HepG2 (cell line): ENCODE measurements at regions not wholly inside any gene's neighbourhood (a gene's known extent, or its start where the extent isn't known, plus 50 kb on each side); places are given as distances from the start of the nearest gene placed in this dataset.
A peak's percentile ranks its signal among the peaks of the same experiment; 100 is the strongest.

ENCODE experiments used
- GLI4 ChIP-seq: sonication (generic); formaldehyde crosslinking; IDR thresholded peaks from 2 replicates; pipeline ENCODE4 v1.5.1; 2020; ENCODE audit warnings: missing genetic modification reagents, mild to moderate bottlenecking, moderate library complexity, borderline replicate concordance
- HNRNPK ChIP-seq: fragments of 200-400 bp; formaldehyde crosslinking; IDR thresholded peaks from 2 replicates; pipeline ENCODE4 v1.6.1; 2018; ENCODE audit warnings: low read length, low read depth, moderate library complexity, mild to moderate bottlenecking; ENCODE audit not compliant: poor library complexity, severe bottlenecking
- MED13 ChIP-seq: sonication (generic); formaldehyde crosslinking; IDR thresholded peaks from 2 replicates; pipeline ENCODE4 v1.5.0; 2020; ENCODE audit warnings: missing genetic modification reagents
- NCOA1 ChIP-seq: sonication (generic); formaldehyde crosslinking; IDR thresholded peaks from 2 replicates; pipeline ENCODE4 v1.9.0; 2021; ENCODE audit warnings: missing genetic modification reagents
- RBM22 ChIP-seq: fragments of 200-400 bp; formaldehyde crosslinking; optimal IDR thresholded peaks from 2 replicates; pipeline ENCODE3; 2017; ENCODE audit warnings: mild to moderate bottlenecking, low read length, moderate library complexity
- SNRNP70 ChIP-seq: fragments of 200-400 bp; formaldehyde crosslinking; IDR thresholded peaks from 2 replicates; pipeline ENCODE4 v1.6.1; 2017; ENCODE audit warnings: mild to moderate bottlenecking, low read depth, low read length, moderate library complexity
- SP4 ChIP-seq: sonication (generic); formaldehyde crosslinking; IDR thresholded peaks from 2 replicates; pipeline ENCODE4 v1.8.1; 2023; ENCODE audit warnings: mild to moderate bottlenecking, missing genetic modification reagents
- SRSF9 ChIP-seq: fragments of 200-400 bp; formaldehyde crosslinking; IDR thresholded peaks from 2 replicates; pipeline ENCODE4 v1.6.1; 2018; ENCODE audit warnings: borderline replicate concordance, mild to moderate bottlenecking, low read depth, low read length; ENCODE audit not compliant: insufficient read depth, poor library complexity, severe bottlenecking
- TAF15 ChIP-seq: fragments of 200-400 bp; formaldehyde crosslinking; IDR thresholded peaks from one replicate; pipeline ENCODE4 v1.6.1; 2018; ENCODE audit warnings: mild to moderate bottlenecking, low read depth, low read length; ENCODE audit not compliant: poor library complexity, severe bottlenecking
- TBX2 ChIP-seq: sonication (generic); formaldehyde crosslinking; IDR thresholded peaks from 2 replicates; pipeline ENCODE4 v1.5.0; 2020; ENCODE audit warnings: missing genetic modification reagents, mild to moderate bottlenecking, borderline replicate concordance
- ZNF292 ChIP-seq: sonication (generic); formaldehyde crosslinking; IDR thresholded peaks from 2 replicates; pipeline ENCODE4 v1.8.1; 2022; ENCODE audit warnings: mild to moderate bottlenecking, low read depth, missing genetic modification reagents, borderline replicate concordance
- ZNF556 ChIP-seq: sonication (generic); formaldehyde crosslinking; IDR thresholded peaks from 2 replicates; pipeline ENCODE4 v1.4.0; 2020; ENCODE audit warnings: mild to moderate bottlenecking, missing genetic modification reagents, borderline replicate concordance
- ZNF660 ChIP-seq: sonication (generic); formaldehyde crosslinking; IDR thresholded peaks from 2 replicates; pipeline ENCODE4 v1.5.1; 2020; ENCODE audit warnings: mild to moderate bottlenecking, low read depth, missing genetic modification reagents, borderline replicate concordance
- ZNF670 ChIP-seq: sonication (generic); formaldehyde crosslinking; IDR thresholded peaks from 2 replicates; pipeline ENCODE4 v1.8.0; 2022; ENCODE audit warnings: mild to moderate bottlenecking, missing genetic modification reagents, borderline replicate concordance
- TF ChIP-seq, protein P1 (sequence below), 2 experiments: sonication (generic) in 1 of 2; formaldehyde crosslinking in 1 of 2; IDR thresholded peaks; 2 replicates each; pipeline versions ENCODE4 v1.4.0 to v1.6.1; 2018 to 2020; ENCODE audit warnings: missing genetic modification reagents in 2 of 2, borderline replicate concordance in 1 of 2, low read depth in 1 of 2, mild to moderate bottlenecking in 1 of 2, missing biosample characterization in 1 of 2
- TF ChIP-seq, protein P2 (sequence below): sonication (generic); formaldehyde crosslinking; IDR thresholded peaks from 2 replicates; pipeline ENCODE4 v1.4.0; 2020; ENCODE audit warnings: missing genetic modification reagents
- TF ChIP-seq, protein P3 (sequence below): IDR thresholded peaks from 2 replicates; pipeline ENCODE4 v1.6.1; 2016; ENCODE audit warnings: missing compliant biosample characterization, missing genetic modification reagents, borderline replicate concordance
- TF ChIP-seq, protein P4 (sequence below): sonication (generic); formaldehyde crosslinking; IDR thresholded peaks from 2 replicates; pipeline ENCODE4 v1.8.1; 2023; ENCODE audit warnings: mild to moderate bottlenecking, missing genetic modification reagents
- TF ChIP-seq, protein P5 (sequence below): IDR thresholded peaks from 2 replicates; pipeline ENCODE4 v1.6.1; 2016

DNA sequence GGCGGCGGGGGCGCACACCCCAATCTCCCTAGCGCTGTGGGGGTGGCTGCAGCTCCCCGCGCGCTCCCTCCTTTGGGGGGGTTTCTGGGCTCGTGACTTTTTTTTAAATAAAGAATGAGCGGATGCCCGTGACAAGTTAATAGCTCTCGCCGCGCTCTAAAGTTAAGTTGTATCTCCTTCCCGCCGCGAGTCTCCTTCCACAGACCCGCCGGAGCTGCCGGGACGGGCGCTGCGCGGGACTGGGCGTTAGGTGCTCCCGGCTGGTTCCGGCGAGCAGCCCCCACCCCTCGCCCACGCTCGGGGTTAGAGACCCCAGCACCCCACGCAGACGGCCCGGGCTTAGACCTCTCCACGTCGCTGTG is 82.6 kb upstream of the HMGA2 start (continued):
- no peak for TF ChIP-seq ZNF292 (CRISPR knock-in tag)
- TF ChIP-seq MED13 (CRISPR knock-in tag): no peak
- TF ChIP-seq, protein P1, sequence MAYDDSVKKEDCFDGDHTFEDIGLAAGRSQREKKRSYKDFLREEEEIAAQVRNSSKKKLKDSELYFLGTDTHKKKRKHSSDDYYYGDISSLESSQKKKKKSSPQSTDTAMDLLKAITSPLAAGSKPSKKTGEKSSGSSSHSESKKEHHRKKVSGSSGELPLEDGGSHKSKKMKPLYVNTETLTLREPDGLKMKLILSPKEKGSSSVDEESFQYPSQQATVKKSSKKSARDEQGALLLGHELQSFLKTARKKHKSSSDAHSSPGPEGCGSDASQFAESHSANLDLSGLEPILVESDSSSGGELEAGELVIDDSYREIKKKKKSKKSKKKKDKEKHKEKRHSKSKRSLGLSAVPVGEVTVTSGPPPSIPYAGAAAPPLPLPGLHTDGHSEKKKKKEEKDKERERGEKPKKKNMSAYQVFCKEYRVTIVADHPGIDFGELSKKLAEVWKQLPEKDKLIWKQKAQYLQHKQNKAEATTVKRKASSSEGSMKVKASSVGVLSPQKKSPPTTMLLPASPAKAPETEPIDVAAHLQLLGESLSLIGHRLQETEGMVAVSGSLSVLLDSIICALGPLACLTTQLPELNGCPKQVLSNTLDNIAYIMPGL (CRISPR knock-in tag; IDR thresholded peaks at IDR 0.05; ENCODE audit: borderline replicate concordance in 1 of 2, low read depth in 1 of 2): 0 out of 4 replicates have a peak, but pooled peaks of 1 of the 2 experiments have one; percentile 6
- TF ChIP-seq, protein P2, sequence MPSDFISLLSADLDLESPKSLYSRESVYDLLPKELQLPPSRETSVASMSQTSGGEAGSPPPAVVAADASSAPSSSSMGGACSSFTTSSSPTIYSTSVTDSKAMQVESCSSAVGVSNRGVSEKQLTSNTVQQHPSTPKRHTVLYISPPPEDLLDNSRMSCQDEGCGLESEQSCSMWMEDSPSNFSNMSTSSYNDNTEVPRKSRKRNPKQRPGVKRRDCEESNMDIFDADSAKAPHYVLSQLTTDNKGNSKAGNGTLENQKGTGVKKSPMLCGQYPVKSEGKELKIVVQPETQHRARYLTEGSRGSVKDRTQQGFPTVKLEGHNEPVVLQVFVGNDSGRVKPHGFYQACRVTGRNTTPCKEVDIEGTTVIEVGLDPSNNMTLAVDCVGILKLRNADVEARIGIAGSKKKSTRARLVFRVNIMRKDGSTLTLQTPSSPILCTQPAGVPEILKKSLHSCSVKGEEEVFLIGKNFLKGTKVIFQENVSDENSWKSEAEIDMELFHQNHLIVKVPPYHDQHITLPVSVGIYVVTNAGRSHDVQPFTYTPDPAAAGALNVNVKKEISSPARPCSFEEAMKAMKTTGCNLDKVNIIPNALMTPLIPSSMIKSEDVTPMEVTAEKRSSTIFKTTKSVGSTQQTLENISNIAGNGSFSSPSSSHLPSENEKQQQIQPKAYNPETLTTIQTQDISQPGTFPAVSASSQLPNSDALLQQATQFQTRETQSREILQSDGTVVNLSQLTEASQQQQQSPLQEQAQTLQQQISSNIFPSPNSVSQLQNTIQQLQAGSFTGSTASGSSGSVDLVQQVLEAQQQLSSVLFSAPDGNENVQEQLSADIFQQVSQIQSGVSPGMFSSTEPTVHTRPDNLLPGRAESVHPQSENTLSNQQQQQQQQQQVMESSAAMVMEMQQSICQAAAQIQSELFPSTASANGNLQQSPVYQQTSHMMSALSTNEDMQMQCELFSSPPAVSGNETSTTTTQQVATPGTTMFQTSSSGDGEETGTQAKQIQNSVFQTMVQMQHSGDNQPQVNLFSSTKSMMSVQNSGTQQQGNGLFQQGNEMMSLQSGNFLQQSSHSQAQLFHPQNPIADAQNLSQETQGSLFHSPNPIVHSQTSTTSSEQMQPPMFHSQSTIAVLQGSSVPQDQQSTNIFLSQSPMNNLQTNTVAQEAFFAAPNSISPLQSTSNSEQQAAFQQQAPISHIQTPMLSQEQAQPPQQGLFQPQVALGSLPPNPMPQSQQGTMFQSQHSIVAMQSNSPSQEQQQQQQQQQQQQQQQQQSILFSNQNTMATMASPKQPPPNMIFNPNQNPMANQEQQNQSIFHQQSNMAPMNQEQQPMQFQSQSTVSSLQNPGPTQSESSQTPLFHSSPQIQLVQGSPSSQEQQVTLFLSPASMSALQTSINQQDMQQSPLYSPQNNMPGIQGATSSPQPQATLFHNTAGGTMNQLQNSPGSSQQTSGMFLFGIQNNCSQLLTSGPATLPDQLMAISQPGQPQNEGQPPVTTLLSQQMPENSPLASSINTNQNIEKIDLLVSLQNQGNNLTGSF (CRISPR knock-in tag): no peak
- no peak for TF ChIP-seq ZNF660
- no peak for TF ChIP-seq RBM22
- no peak for TF ChIP-seq TBX2 (CRISPR knock-in tag)
- no peak for TF ChIP-seq ZNF670
- TF ChIP-seq, protein P3, sequence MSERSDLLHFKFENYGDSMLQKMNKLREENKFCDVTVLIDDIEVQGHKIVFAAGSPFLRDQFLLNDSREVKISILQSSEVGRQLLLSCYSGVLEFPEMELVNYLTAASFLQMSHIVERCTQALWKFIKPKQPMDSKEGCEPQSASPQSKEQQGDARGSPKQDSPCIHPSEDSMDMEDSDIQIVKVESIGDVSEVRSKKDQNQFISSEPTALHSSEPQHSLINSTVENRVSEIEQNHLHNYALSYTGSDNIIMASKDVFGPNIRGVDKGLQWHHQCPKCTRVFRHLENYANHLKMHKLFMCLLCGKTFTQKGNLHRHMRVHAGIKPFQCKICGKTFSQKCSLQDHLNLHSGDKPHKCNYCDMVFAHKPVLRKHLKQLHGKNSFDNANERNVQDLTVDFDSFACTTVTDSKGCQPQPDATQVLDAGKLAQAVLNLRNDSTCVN (CRISPR knock-in tag): no peak
- no peak for TF ChIP-seq SNRNP70
- TF ChIP-seq, protein P4, sequence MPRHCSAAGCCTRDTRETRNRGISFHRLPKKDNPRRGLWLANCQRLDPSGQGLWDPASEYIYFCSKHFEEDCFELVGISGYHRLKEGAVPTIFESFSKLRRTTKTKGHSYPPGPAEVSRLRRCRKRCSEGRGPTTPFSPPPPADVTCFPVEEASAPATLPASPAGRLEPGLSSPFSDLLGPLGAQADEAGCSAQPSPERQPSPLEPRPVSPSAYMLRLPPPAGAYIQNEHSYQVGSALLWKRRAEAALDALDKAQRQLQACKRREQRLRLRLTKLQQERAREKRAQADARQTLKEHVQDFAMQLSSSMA (CRISPR knock-in tag): no peak
- TF ChIP-seq, protein P5, sequence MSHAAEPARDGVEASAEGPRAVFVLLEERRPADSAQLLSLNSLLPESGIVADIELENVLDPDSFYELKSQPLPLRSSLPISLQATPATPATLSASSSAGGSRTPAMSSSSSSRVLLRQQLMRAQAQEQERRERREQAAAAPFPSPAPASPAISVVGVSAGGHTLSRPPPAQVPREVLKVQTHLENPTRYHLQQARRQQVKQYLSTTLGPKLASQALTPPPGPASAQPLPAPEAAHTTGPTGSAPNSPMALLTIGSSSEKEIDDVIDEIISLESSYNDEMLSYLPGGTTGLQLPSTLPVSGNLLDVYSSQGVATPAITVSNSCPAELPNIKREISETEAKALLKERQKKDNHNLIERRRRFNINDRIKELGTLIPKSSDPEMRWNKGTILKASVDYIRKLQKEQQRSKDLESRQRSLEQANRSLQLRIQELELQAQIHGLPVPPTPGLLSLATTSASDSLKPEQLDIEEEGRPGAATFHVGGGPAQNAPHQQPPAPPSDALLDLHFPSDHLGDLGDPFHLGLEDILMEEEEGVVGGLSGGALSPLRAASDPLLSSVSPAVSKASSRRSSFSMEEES: no peak
- TF ChIP-seq SP4 (CRISPR knock-in tag): peak; percentile 7; the same call in 1 of the 2 replicates
- no peak for TF ChIP-seq GLI4 (CRISPR knock-in tag)
- TF ChIP-seq NCOA1 (CRISPR knock-in tag): no peak
- no peak for TF ChIP-seq ZNF556 (CRISPR knock-in tag)
- TF ChIP-seq HNRNPK: peak; percentile 59
- TF ChIP-seq SRSF9: no peak
- TF ChIP-seq TAF15: no peak
